HG02852 (cell line): ENCODE measurements at regions not wholly inside any gene's neighbourhood (a gene's known extent, or its start where the extent isn't known, plus 50 kb on each side); places are given as distances from the start of the nearest gene placed in this dataset.
"Not testable (repeated sequence)": the region's sequence is repeated elsewhere in the genome, so short reads cannot be mapped to it uniquely, and the experiment has no call there.

Experiments used
- ATAC-seq: cut with Tn5 transposase; IDR thresholded peaks from one replicate; pipeline ENCODE4 v1.9.1; 2021; ENCODE audit warnings: mild to moderate bottlenecking, moderate library complexity; ENCODE audit not compliant: unreplicated experiment

DNA sequence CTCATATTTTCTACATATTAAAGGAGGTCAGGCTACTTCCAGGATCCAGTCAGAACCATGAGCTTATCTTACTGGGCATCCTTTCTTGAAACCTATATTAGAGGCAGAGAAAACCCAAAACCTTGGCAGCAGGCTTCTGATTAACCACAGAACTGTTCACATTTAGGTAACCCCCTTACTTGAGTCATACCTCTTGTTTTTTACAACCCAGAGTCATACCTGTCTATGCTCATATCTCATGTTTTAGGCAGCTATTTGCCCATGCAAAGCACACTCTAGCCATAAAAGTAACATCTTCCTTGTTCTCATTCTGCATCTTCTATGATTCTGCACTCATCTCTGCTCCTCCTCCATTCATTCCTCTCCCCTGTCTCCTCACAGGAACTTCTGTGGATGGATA is 138.0 kb upstream of the SMIM31 start:
- no peak for ATAC-seq

DNA sequence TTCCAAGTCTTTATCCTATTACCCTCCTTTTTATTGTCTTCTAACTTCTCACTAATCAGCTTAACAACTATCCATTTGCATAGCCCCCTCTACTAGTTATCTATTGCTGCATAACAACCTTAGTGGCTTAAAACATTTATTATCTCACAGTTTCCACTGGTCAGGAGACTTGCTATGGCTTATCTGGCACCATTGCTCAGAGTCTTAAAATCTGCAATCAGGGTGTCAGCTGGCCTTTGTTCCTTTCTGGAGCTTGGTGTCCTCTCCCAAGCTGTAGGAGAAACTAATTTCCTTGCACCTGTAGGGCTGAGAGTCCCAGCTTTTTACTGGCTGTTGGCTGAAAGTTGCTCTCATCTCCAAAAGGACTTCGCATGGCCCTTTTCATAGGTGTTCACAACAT is 137.0 kb upstream of the SMIM31 start:
- no peak for ATAC-seq

DNA sequence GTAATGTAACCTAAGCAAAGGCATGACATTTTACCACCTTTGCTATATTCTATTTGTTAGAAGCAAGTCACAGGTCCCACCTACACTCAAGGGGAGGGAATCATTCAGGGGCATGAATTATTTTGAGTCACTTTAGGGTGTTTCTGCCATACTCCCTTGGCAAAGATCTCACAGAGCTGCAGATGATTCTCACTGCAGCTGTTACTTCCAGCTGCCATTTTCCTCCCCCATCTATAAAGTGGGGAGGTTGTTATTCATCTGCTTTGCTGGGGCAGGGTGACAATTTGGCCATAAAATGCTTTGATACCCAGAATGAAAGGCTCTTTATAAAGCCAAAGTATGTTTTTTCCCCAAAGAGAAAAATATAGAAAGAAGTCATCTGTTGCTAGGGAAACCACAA is 136.5 kb upstream of the SMIM31 start:
- no peak for ATAC-seq

DNA sequence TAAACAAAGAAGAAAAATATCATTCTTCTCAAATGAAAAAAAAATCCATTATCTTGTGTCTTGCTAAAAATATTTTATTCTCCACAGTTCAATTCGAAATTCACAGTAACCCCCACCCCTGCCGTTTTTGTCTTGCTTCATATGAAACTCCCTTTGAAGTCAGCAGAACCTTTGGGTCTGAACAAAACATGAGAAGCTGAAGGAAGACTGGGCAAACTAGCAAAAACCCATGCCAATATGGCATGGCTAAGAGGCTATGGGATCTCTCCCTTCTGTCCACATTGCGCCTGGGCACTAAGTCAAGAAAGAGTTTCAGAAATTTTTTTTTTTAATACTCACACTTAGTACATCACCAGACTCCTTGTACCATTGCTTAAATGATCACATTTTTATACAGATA is 136.0 kb upstream of the SMIM31 start:
- ATAC-seq: no peak

DNA sequence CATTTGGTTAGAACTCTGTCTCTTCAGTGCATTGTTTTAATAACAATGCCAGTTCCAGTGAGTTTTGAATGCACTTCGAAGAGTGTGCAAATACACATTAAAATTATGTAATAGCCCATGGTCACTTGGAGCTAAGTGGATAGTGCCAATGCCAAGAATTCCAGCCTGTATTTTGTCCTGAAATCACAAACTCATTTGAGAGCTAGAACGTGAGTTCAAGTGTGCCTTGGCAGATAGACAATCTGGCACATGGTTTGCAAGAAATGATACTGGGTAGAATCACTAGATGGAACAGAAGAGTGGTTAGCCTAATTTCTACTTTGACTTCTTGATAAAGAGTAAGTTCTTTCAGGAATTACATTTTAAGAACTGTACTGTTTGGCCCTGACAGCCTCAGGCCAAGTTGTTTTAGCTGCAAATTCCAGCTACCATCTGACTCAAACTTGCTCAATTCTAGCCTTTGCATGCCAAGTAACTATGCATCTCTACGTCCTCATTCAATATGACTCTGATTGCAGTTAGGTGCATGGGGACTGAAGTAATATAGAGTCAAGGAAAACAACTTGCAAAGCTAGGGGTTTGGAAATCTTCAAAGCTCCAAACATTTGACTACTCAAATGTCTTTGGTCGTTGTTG is 131.9 kb upstream of the SMIM31 start:
- no peak for ATAC-seq

DNA sequence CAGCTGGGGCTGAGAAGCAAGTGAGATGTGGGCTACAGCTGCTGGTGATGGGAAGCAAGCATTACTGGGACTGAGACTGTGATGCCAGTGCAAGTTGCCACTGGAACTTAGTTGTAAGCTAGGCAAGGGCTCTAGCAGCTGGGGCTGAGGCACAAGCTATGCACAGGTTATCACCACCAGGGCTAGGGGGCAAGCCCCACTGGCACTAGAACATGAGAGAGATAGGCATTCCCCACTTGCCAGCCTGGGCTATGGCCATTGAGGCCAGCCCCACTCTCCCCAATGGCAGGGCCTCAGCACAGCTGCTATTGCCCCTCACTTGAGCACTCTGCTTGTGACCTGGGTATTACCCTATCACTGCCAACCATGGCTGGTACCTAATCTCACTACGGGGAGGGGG is 130.8 kb upstream of the SMIM31 start:
- ATAC-seq: no peak

DNA sequence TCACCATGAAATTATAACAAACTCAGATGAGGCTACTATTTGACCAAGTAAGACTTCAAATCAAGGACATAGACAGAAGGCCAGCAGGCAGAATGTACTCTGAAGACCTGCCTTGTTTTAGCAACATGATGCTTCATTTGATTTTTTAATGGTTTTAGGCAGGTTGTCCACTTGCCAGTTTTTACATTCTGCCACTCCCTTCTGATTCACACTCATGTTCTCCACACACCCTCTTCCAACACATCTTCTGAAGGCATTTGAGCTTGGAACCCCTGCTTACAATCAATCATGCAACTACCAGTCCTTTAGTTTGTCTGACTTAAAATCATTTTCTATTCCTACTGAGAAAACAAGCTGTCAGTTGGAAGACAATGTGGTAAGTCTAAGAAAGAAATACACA is 114.9 kb upstream of the SMIM31 start:
- no peak for ATAC-seq

DNA sequence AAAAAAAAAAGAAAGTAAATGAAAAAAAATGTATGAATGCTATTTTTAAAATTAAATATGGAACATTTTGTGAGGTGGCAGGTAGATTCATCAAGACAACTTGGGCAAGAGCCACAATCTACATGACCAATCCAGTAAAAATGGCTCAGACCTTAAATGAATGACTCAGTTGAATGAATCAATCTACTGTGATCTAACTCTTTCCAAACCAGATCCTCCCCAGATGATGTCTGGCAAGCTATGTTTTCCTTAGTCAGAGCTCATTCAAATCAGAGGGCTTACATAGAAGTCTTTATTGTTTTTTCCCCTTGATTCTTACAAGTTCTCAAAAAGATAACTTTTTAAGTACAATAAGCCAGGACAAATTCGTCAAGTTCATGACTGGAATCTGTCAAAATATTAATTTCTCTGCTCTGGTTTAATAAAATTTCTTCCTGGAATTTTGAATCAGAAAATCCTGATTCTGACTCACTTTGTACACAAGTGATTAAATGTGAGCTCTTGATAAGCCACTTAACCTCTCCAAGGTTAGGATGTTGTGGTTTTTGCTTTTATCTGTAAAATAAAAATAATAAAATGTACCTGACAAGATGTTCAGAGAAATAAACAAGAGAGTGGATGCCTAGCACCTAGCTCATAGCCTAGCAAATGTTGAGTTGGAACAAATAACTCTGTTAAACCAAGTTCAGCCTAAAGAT is 105.6 kb upstream of the SMIM31 start:
- ATAC-seq: no peak

DNA sequence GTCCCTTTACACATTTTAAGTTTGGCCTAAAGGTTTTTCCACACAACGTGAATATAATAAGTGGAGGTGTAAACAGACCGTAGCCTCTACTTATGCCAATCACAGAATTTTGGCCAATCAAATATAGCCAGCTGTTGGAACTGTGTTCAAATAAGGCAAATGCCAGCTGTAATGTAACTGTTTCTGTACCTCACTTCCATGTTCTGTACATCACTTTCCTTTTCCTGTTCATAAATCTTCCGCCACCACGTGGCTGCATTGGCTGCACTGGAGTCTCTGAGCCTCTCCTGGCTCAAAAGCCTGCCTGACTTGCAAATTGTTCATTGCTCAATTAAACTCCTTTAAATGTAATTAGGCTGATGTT is 105.1 kb upstream of the SMIM31 start:
- no peak for ATAC-seq

DNA sequence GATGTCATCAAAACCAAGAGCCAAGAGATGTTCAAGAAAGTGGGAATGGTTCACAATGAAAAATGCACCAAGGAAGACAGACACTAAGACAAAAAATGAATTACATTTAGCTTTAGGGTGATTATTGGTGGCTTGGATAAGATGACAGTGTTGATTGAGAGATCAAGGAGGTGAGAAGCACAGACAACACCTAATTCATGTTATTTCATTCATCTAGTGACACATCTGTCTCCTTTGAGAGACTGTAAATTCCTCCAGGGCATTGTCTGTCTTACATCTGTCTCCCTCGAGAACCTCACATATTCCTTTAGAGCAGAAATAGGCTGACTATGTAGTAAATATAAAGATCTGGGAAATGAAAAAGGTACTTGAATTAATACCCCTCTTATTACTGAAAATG is 94.2 kb upstream of the SMIM31 start:
- no peak for ATAC-seq

DNA sequence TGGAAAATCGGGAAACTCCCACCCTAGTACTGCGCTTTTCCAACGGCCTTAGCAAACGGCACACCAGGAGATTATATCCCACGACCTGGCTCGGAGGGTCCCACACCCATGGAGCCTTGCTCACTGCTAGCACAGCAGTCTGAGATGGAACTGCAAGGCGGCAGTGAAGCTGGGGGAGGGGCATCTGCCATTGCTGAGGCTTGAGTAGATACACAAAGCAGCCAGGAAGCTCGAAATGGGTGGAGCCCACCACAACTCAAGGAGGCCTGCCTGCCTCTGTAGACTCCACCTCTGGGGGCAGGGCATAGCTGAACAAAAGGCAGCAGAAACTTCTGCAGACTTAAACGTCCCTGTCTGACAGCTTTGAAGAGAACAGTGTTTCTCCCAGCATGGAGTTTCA is 77.8 kb upstream of the SMIM31 start:
- ATAC-seq: not testable (repeated sequence)

DNA sequence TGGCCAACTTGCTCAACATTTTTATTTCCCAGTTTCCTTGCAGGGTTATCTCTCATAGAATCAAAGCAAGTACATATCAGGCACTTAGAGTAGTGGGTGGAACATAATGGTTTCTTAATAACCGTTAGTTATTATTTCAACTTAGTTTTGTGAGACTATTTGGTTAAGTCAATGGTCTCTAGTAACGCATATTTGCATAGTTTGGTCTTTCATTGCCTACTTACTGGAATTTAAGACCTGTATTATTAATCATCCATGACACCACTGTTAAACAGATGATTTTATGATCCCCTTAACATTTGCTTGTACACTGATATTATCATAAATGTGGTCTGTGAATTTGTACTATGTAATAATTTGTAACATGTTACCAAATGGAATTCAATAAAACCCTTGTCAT is 70.9 kb upstream of the SMIM31 start:
- ATAC-seq: no peak

DNA sequence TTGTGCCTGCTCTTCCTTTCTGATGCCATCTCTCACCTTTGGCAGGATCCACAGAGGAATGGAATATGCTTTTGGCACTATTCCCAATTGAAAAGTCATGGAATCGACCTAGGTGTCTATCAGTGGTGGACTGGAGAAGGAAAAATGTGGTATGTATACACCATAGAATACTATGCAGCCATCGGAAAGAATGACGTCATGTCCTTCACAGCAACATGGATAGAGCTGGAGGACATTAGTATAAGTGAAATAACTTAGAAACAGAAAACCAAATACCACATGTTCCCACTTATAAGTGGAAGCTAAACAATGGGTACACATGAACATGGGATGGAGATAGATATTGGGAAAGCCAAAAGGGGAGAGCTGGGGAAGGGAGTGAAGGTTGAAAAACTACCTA is 58.3 kb upstream of the SMIM31 start:
- no peak for ATAC-seq

DNA sequence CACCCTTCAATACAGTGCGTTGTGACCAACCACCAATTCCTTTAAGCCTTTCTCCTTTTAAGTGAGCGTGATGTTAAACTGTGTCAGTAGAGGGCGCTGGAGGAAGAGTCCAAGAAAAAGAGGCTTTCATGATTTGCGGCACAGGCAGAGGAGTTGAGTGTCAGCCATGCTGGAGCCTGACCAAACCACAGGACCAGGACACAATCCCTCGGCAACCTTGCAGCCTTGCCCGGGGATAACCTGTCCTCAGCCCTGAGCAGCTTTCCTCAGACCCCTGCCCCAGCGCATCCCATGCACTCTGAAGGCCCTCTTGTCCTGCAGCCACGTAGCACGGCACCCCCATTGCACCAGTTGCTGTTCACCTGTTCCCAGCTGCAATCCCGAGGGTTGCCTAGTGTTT is 53.5 kb upstream of the SMIM31 start:
- ATAC-seq: no peak

DNA sequence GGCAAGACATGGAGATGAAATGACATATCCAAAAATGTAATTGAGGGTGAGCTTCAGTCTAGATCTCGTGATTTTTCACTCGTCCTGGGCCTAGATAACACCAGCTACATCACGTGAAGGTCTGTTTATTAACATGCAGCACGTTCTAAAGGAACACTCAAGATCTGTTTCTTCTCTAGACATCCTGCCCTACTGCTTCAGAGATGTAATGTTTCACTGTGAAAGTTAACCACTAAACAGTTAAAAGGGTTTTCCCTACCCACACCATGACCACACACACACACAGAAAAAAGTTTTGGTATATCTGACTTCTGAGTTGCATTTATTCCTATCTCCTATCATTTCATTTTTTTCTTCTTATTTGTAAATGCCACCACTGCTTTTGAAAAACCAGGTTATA is 52.3 kb upstream of the SMIM31 start:
- peak; percentile 89 for ATAC-seq
